Trophoblast cell (in vitro differentiated cells and primary cell): ENCODE measurements at regions not wholly inside any gene's neighbourhood (a gene's known extent, or its start where the extent isn't known, plus 50 kb on each side); places are given as distances from the start of the nearest gene placed in this dataset.
A peak's percentile ranks its signal among the peaks of the same experiment; 100 is the strongest.

ENCODE experiments used
- DNase-seq, 2 donors: peaks; one replicate each; pipeline ENCODE4 v3.0.0-alpha.2; 2016
- H2AFZ ChIP-seq: 2 replicates; pipeline ENCODE4 v1.6.1; 2013; ENCODE audit warnings: low read length, moderate library complexity, mild to moderate bottlenecking; ENCODE audit not compliant: insufficient read depth, poor library complexity
- H2AK5ac ChIP-seq: 2 replicates; pipeline ENCODE4 v1.6.1; 2013; ENCODE audit warnings: mild to moderate bottlenecking, low read length
- H2BK120ac ChIP-seq: 2 replicates; pipeline ENCODE4 v1.6.1; 2013; ENCODE audit warnings: low read length, mild to moderate bottlenecking, moderate library complexity; ENCODE audit not compliant: insufficient read depth, poor library complexity
- H2BK12ac ChIP-seq: 2 replicates; pipeline ENCODE4 v1.6.1; 2013; ENCODE audit warnings: mild to moderate bottlenecking, low read length, moderate library complexity
- H2BK5ac ChIP-seq: 2 replicates; pipeline ENCODE4 v1.6.1; 2013; ENCODE audit warnings: low read length, low read depth, moderate library complexity, mild to moderate bottlenecking; ENCODE audit not compliant: poor library complexity
- H3K14ac ChIP-seq: 2 replicates; pipeline ENCODE4 v1.6.1; 2013; ENCODE audit warnings: mild to moderate bottlenecking, low read length
- H3K18ac ChIP-seq: 2 replicates; pipeline ENCODE4 v1.6.1; 2013; ENCODE audit warnings: mild to moderate bottlenecking, low read length
- H3K23ac ChIP-seq: 2 replicates; pipeline ENCODE4 v1.6.1; 2013; ENCODE audit warnings: low read length
- H3K27ac ChIP-seq: 2 replicates; pipeline ENCODE4 v1.5.1; 2013; ENCODE audit warnings: low read depth, mild to moderate bottlenecking, inconsistent platforms, low read length, moderate library complexity
- H3K27me3 ChIP-seq: 2 replicates; pipeline ENCODE4 v1.6.1; 2013; ENCODE audit warnings: inconsistent platforms, mild to moderate bottlenecking, low read length, moderate library complexity; ENCODE audit not compliant: insufficient read depth
- H3K36me3 ChIP-seq, 2 experiments: 1 replicate in 1 of 2; 2 replicates in 1 of 2; pipeline ENCODE4 v1.6.1; 2013; ENCODE audit warnings: low read length in 2 of 2, mild to moderate bottlenecking in 2 of 2, moderate library complexity in 1 of 2; ENCODE audit not compliant: insufficient read depth in 2 of 2, control insufficient read depth in 1 of 2
- H3K4ac ChIP-seq: 2 replicates; pipeline ENCODE4 v1.6.1; 2013; ENCODE audit warnings: low read depth, mild to moderate bottlenecking, low read length, moderate library complexity
- H3K4me1 ChIP-seq, 2 experiments: 1 replicate in 1 of 2; 2 replicates in 1 of 2; pipeline ENCODE4 v1.6.1; 2013; ENCODE audit warnings: low read length in 2 of 2, mild to moderate bottlenecking in 2 of 2, moderate library complexity in 1 of 2; ENCODE audit not compliant: insufficient read depth in 2 of 2, control insufficient read depth in 1 of 2
- H3K4me2 ChIP-seq: 2 replicates; pipeline ENCODE4 v1.6.1; 2013; ENCODE audit warnings: inconsistent platforms, mild to moderate bottlenecking, low read length, moderate library complexity
- H3K4me3 ChIP-seq: 2 replicates; pipeline ENCODE4 v1.5.1; 2013; ENCODE audit warnings: mild to moderate bottlenecking, low read depth, low read length, inconsistent platforms
- H3K79me1 ChIP-seq: one replicate; pipeline ENCODE4 v1.6.1; 2013; ENCODE audit warnings: low read length
- H3K79me2 ChIP-seq: 2 replicates; pipeline ENCODE4 v1.6.1; 2013; ENCODE audit warnings: low read length, mild to moderate bottlenecking; ENCODE audit not compliant: control insufficient read depth, insufficient read depth, poor library complexity
- H3K9ac ChIP-seq: 2 replicates; pipeline ENCODE4 v1.6.1; 2013; ENCODE audit warnings: mild to moderate bottlenecking, low read length
- H3K9me3 ChIP-seq: 2 replicates; pipeline ENCODE4 v1.6.1; 2013; ENCODE audit warnings: low read depth, mild to moderate bottlenecking, control low read depth, inconsistent platforms, low read length; ENCODE audit not compliant: insufficient read depth
- H4K12ac ChIP-seq: 2 replicates; pipeline ENCODE4 v1.6.1; 2013; ENCODE audit warnings: low read depth, mild to moderate bottlenecking, low read length, moderate library complexity
- H4K8ac ChIP-seq: 2 replicates; pipeline ENCODE4 v1.6.1; 2013; ENCODE audit warnings: low read depth, mild to moderate bottlenecking, low read length, moderate library complexity
- H4K91ac ChIP-seq: one replicate; pipeline ENCODE4 v1.6.1; 2013; ENCODE audit warnings: low read depth, mild to moderate bottlenecking, low read length, moderate library complexity
- WGBS: extraction: QIAGEN DNeasy Blood & Tissue Kit; methylation state at CpG from one replicate; pipeline ENCODE4 v1.1.7; 2013; ENCODE audit warnings: missing lambda C conversion rate; ENCODE audit not compliant: insufficient read length, insufficient coverage; ENCODE audit errors: extremely low coverage; 5-methylcytosine and 5-hydroxymethylcytosine counted together

DNA sequence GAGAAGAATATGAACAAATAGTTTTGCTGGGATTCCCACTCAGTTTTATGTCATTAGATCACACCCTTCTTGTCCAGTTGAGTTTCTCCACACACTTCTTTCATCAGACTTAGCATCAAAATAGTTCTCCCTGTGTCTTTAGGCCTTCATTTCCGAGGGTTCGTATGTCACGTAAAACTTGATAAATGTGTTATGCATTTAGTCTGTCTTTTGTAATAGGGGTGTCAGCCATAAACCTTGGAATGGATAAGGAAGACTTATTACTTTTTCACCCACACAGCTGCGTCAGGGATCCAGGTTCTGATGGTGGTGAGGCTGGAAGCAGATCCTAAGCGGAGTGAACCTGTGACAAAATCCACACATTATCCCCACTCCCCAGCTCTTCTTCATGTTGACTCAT lies 246.8 kb downstream of the CD83 start:
- no peak overlapping the region for H4K12ac ChIP-seq
- no peaks in the 10 kb centered on the region for H3K4me1 ChIP-seq
- H2BK5ac ChIP-seq, result no peak overlapping the region
- H3K18ac ChIP-seq, result no peak overlapping the region
- peak in 1 of 2 donors; percentile 1 for DNase-seq
- no peaks in the 10 kb centered on the region for H3K9me3 ChIP-seq
- H3K4me3 ChIP-seq, result no peak overlapping the region
- no peak overlapping the region for H2AK5ac ChIP-seq
- no CpG with 5 or more reads among the region's 5 CpGs for WGBS
- no peak overlapping the region for H3K23ac ChIP-seq
- H2BK120ac ChIP-seq, result no peak overlapping the region
- no peak overlapping the region for H3K4me2 ChIP-seq
- H3K27me3 ChIP-seq, result no peaks in the 10 kb centered on the region
- H3K36me3 ChIP-seq, result no peaks in the 10 kb centered on the region
- H4K8ac ChIP-seq, result no peak overlapping the region
- no peak overlapping the region for H3K9ac ChIP-seq
- H3K79me2 ChIP-seq, result no peaks in the 10 kb centered on the region
- no peak overlapping the region for H3K27ac ChIP-seq
- no peak overlapping the region for H3K4ac ChIP-seq
- no peak overlapping the region for H2BK12ac ChIP-seq
- no peak overlapping the region for H2AFZ ChIP-seq
- no peak overlapping the region for H4K91ac ChIP-seq
- no peaks in the 10 kb centered on the region for H3K79me1 ChIP-seq
- H3K14ac ChIP-seq, result no peak overlapping the region

- H3K14ac ChIP-seq, result no peak overlapping the region
- H2BK5ac ChIP-seq, result no peak overlapping the region
- H3K9ac ChIP-seq, result no peak overlapping the region
- no peaks in the 10 kb centered on the region for H3K36me3 ChIP-seq
- H3K4me1 ChIP-seq, result no peaks in the 10 kb centered on the region
- no peak overlapping the region for H4K12ac ChIP-seq
- DNase-seq, result peak; percentile 53 to 84
- H3K4me2 ChIP-seq, result no peak overlapping the region
- no peaks in the 10 kb centered on the region for H3K9me3 ChIP-seq
- no CpG with 5 or more reads among the region's 1 CpG for WGBS
- no peaks in the 10 kb centered on the region for H3K79me2 ChIP-seq
- no peak overlapping the region for H4K91ac ChIP-seq
- H3K4ac ChIP-seq, result no peak overlapping the region
- no peaks in the 10 kb centered on the region for H3K79me1 ChIP-seq
- no peaks in the 10 kb centered on the region for H3K27me3 ChIP-seq
- H3K4me3 ChIP-seq, result no peak overlapping the region
- H2BK12ac ChIP-seq, result no peak overlapping the region
- H3K23ac ChIP-seq, result no peak overlapping the region
- no peak overlapping the region for H2AFZ ChIP-seq
- no peak overlapping the region for H2BK120ac ChIP-seq
- no peak overlapping the region for H3K18ac ChIP-seq
- H4K8ac ChIP-seq, result no peak overlapping the region
- H2AK5ac ChIP-seq, result no peak overlapping the region
- no peak overlapping the region for H3K27ac ChIP-seq
These were observed 247.8 kb downstream of the CD83 start for GRCh38 chr6:14365393-14365792.

GRCh38 chr6:14366315-14366714 lies 248.7 kb downstream of the CD83 start:
- H4K8ac ChIP-seq, result no peak overlapping the region
- H3K79me1 ChIP-seq, result no peaks in the 10 kb centered on the region
- no peak overlapping the region for H4K91ac ChIP-seq
- H3K23ac ChIP-seq, result no peak overlapping the region
- H2BK5ac ChIP-seq, result no peak overlapping the region
- H2BK120ac ChIP-seq, result no peak overlapping the region
- no peak overlapping the region for H4K12ac ChIP-seq
- no peak overlapping the region for H3K27ac ChIP-seq
- H2AK5ac ChIP-seq, result no peak overlapping the region
- H3K4ac ChIP-seq, result no peak overlapping the region
- no peak overlapping the region for H3K4me3 ChIP-seq
- no peaks in the 10 kb centered on the region for H3K27me3 ChIP-seq
- H2AFZ ChIP-seq, result no peak overlapping the region
- WGBS, result no CpG with 5 or more reads among the region's 4 CpGs
- H3K36me3 ChIP-seq, result no peaks in the 10 kb centered on the region
- DNase-seq, result peak in 1 of 2 donors; percentile 60
- no peak overlapping the region for H2BK12ac ChIP-seq
- H3K4me2 ChIP-seq, result no peak overlapping the region
- H3K14ac ChIP-seq, result no peak overlapping the region
- no peaks in the 10 kb centered on the region for H3K4me1 ChIP-seq
- no peaks in the 10 kb centered on the region for H3K9me3 ChIP-seq
- no peak overlapping the region for H3K18ac ChIP-seq
- H3K9ac ChIP-seq, result no peak overlapping the region
- no peaks in the 10 kb centered on the region for H3K79me2 ChIP-seq

GRCh38 chr6:14366872-14367271 lies 249.3 kb downstream of the CD83 start:
- Histone ChIP-seq H2BK12ac (no peak overlapping the region), H2BK5ac (no peak overlapping the region), H3K27me3 (no peaks in the 10 kb centered on the region), H3K79me2 (no peaks in the 10 kb centered on the region), H3K4me3 (no peak overlapping the region), H3K79me1 (no peaks in the 10 kb centered on the region), H3K4me1 (no peaks in the 10 kb centered on the region), H3K9me3 (no peaks in the 10 kb centered on the region), H2BK120ac (no peak overlapping the region), H4K8ac (no peak overlapping the region), H3K27ac (no peak overlapping the region), H2AK5ac (no peak overlapping the region), H3K23ac (no peak overlapping the region), H2AFZ (no peak overlapping the region), H3K9ac (no peak overlapping the region), H3K4ac (no peak overlapping the region), H4K12ac (no peak overlapping the region), H4K91ac (no peak overlapping the region), H3K14ac (no peak overlapping the region), H3K18ac (no peak overlapping the region), H3K36me3 (no peaks in the 10 kb centered on the region), H3K4me2 (no peak overlapping the region)
- no CpG with 5 or more reads among the region's 4 CpGs for WGBS
- DNase-seq, result peak in 1 of 2 donors; percentile 33
